GM19397 (cell line): ENCODE measurements at regions not wholly inside any gene's neighbourhood (a gene's known extent, or its start where the extent isn't known, plus 50 kb on each side); places are given as distances from the start of the nearest gene placed in this dataset.
A peak's percentile ranks its signal among the peaks of the same experiment; 100 is the strongest.

ENCODE experiments used
- ATAC-seq: cut with Tn5 transposase; IDR thresholded peaks from one replicate; pipeline ENCODE4 v1.9.1; 2021; ENCODE audit warnings: mild to moderate bottlenecking, moderate library complexity; ENCODE audit not compliant: unreplicated experiment

DNA sequence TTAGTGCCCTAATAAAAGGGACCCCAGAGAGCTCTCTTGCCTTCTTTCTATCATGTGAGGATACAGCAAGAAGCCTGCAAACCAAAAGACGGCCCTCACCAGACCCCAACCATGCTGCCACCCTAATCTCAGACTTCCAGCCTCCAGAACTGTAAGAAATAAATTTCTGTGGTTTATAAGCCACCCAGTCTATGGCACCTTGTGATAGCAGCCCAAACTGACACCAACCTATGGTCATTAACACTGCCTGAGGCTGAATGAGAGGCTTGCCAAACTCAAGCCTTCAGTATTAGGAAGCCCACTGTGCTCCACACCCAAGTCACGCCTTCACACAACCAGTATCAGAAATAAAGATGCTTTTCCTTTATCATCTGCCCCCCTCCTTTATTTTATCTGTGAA lies 127.3 kb upstream of the KLF3 start:
- no peak for ATAC-seq

DNA sequence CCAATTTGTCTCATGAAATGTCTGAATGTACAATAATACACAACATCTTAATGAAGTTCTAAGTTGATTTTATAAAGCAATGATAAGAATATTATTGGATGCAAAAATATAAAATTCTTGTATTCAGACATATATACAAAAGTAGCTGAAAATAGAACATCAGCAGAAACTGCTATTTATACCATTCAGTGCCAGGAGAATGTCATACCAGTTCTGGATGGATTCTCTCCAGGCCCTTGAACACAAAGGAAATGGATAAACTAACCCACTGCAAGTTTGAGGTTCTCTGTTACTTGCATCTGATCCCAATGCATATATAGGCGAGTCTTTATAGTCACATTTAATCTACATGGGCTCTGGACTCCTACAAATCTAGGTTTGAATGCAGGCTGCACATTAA lies 126.3 kb upstream of the KLF3 start:
- no peak for ATAC-seq

DNA sequence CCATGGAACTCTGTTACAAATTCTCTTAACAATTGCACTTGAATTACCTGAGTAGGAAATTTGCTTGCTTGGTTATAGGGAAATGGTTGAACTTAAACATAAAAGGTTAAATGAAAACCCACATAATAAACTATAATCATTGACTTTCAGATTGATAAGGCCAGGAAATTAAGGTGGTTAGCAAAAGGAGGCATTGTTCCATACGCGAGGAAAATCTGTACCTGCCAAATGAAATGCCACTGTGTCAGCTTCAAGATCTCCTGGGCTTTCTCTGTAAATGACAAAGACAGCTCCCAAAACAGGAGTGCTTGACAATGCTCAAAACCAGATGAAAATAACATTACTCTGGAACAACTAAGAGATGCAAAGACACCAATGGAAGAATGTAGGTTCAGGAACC lies 125.5 kb upstream of the KLF3 start:
- ATAC-seq, result no peak

DNA sequence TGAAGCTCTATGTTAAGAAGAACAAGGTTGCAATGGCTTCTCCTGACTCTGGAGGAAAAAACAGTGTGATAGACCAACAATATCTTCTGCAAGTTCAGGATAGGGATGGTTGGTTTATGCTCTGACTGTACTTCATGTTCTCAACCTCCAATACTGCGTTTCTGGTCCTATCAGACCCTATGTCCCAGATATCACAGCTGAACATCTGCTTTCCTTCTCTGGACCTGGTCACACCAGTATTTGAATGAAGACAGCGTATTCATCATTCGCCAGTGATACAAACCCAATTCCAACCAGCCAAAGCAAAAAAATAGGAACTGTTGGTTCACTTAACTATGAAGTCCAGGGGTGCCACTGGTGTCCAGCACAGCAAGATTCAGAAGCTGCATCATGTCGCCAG lies 124.5 kb upstream of the KLF3 start:
- no peak for ATAC-seq

DNA sequence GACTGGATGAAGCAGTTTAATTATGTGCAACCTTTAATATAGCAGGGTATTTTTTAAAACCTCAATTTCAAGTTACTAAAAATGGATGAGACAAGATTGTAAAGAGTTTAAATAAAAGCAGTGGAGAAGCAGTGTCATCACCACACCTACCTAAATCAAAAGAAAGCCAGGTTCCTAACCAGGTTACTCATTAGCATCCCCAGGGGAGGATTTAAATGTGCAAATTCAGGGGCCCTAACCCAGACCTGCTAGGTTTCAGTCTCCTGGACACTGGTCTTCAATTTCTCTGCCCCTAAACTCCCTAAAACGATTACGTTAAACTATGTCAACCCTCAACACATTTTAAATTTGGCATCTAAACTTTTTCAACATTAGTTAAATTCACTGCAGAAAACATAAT lies 116.9 kb upstream of the KLF3 start:
- ATAC-seq, result no peak

DNA sequence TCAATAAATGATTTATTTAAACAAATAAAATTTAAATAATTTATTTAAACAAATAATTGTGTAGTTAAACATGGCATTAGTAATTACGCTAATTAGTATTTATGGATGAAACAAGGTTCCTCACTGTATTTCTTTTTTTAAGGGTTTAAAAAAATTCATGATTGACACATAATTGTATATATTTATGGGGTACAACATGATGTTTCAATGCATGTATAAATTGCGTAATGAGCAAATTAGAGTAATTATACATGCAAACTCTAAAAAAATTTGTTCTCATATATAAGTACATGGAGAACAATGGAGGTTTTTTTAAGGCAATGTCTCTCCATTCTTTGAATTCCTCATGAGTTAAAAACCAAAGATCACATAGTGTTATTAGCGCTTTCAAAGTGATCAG lies 115.7 kb upstream of the KLF3 start:
- ATAC-seq, result no peak

DNA sequence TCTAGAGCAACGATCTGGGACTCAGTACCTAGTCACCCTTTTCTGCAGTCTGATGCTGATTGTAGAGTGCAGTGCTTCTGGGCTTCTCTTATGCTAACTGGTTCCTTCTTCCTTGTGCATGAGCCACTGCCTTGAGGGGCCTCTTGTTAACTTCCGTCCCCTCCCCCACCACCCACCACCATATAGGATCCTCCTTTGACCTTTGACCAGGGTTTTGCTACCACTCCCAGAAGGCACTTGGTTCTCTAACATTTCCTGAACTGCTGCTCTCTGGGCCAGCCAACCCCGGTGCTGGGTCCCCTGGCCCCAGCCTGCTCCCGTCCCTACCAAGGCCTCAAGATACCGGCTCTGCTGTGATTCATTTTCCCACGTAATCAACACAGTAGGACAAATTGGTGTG lies 104.6 kb upstream of the KLF3 start:
- no peak for ATAC-seq

DNA sequence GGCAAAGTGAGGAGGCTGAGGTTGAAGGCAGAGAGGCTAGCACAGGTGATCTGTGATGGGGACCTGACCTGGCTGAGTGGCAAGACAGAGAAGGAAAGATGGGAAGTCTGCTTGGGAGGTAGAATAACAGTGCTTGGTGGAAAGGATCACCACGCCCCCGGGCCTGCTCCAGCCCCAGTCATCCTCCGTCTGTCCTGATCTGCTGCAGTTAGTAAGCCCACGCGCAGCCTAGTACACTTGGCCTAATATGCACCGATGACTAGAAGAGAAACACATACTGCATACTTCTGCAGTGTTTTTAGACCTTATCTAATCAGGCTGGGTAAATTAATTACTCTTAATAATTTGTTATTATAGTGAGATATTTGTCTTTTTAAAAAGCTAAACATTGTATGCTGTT lies 103.7 kb upstream of the KLF3 start:
- ATAC-seq, result no peak

DNA sequence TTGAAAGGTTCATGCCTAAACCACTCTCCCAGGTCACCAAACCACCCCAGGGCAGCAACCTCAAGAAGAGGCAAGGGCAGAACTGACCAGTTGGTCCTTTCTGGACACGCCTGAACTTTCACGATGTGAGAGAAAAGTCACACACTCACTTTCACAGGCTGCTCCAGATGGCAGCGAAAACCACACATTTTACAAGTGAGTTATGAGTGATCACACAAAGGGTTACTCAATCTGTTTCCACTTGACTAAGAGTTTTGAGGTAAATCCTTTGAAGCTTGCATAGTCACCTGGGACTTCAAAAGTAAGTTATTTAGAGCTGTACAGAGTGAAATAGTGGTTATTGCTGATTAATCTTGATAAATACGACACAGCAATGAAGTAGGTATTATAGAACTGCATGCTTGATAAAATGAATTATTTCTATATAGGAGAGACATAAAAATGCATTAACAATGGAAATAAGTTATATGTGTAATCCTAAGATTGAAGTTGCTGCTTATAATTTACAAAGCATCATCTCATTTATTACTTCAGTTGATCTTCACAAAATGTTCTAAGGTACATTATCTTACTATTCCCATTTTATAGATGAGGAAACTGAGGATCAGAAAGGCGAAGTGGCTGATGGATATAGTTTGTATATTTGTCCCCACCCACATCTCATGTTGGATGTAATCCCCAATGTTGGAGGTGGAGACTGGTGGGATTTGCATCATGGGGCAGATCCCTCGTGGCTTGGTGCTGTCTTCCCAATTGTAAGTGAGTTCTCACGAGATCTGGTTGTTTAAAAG lies 103.0 kb upstream of the KLF3 start:
- ATAC-seq, result peak; percentile 78

DNA sequence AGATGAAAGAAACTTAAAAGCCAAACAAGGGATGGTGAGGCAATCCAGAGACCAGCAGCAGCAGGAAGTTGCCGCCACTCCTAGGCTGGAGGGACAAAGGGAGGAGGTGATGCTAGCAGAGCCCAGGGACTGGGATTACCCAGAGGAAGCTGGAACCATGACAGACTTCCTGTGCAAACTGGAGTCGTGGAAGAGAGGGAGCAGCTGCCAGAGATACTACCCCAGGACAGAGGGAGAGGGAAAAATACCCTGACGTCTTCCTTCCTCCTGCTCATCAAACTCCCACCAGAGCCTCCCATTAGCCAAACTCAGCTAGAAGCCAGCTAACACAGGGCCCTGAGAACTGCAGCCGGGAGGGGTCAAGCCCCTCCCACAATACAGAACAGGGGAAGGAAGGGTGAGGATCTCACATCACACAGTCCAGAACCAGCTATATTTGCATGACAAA lies 101.2 kb upstream of the KLF3 start:
- no peak for ATAC-seq

DNA sequence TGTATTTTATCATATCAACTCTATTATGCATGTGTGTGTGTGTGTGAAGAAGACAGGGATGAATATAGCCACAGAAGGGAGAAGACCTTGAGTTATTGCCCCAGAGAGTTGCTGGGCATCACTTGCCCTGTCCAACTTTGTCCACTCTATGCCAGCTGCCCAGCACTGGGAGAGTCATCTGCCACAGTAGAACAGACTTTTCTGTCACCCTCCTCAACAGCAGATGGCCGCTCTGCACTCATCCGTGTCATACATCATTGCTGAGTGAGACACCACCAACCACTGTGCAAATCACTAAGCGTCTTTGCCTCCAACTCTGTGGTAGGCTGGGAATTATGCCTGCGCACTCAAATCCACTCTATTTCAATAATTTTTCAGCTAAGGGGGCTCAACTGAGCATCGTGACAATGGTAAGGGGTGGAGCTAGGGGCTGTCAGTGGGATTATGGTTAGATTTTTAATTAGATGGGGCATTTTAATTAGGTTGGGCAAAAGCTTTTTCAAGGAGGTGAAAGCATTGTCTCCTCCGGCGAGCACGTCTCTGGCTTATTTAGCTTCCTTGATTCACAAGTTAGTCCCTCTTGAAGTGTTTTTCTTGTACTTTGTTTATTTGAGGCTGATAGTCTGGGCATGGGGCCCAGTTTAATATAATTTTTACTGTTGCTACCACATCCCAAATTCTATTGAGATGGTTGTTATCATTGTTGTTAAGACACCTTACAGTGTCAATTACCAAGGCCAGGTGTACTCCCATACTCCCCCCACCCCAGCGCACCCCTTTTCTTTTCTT lies 100.1 kb upstream of the KLF3 start:
- no peak for ATAC-seq

DNA sequence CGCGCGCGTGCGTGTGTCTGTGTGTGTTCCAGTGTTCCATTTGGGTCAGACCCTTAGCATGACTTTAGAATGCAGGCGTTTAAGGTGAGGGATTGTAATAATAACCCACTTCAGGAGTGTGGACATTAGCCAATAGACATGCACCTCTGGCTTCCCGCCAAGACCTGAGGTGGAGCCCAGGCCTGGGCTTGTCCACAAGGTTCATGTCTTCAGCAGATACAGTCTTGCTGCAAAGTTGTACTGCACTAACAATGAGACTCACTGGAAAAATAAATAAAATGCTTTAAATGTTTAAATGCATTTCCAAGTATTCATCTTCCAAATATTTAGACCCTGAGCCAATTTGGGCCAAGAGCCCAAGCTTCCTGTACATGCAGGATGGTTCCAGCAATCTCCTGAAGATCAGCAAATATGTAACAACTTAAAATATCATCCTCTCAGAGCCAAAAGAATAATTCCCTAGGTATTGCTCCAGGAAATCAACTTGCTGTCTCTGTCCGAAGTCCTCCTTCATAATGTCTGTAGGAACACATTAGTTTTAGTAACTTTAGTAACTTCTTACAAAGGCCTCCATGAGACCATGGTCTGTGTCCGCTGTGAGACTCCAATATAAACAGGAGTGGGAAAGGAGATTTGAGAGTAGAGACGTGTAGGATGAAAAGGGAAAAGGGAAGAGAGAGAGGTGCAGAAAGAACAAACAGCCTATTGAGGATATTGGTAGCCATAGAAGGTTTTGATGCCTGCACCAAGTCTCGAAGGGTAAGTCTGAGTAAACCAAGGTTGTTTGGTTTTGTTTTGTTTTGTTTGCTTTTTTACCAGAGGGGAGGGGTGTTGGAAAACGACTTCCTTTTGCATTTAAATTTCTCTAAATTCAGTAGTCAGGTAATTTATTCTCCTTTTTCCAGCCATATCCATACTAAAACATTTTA lies 98.5 kb upstream of the KLF3 start:
- ATAC-seq, result no peak

DNA sequence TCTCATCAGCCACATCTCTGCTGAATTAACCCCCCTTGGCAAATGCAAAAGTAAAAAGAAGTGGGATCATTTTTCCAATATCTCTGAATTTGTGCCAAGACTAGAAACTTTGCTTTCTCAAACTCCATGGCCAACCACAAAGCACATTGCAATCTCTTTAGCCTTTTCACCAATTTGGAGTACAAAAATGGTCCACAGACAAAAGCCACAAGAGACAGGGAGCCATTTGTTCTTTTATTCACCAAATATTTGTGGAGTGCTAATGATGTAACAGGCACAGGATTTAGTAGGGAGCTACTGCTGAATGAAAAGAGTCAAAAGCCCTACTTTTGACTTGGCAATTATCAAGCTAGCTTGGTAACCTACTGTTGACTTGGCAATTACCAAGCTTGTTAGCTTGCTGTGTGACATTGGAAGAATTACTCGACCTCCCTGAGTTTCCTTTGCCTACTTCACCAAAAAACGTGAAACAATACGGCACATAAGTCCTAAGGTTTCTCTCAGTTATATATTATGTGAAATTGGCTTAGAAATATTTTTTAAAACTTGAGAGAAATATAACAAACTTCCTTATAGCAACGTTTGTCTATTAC lies 97.1 kb upstream of the KLF3 start:
- ATAC-seq, result no peak

DNA sequence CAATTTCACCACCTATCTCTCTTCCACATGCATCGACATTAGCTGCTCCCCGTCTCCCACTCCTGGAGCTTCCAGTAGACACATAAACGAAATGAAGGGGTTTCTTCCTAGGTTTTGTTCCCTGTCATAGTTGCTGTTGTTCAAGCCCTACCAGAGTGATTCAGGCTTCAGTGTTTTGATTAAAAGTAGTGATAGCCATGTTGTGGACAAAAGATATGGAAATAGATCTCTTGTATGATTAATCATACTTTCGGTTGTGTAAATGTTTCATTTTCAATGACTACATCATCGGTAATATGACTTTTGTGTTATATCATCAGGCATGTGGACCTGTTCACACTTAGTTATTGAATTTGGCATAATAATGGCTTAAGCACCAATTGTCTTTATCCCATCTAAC lies 96.5 kb upstream of the KLF3 start:
- ATAC-seq, result no peak

DNA sequence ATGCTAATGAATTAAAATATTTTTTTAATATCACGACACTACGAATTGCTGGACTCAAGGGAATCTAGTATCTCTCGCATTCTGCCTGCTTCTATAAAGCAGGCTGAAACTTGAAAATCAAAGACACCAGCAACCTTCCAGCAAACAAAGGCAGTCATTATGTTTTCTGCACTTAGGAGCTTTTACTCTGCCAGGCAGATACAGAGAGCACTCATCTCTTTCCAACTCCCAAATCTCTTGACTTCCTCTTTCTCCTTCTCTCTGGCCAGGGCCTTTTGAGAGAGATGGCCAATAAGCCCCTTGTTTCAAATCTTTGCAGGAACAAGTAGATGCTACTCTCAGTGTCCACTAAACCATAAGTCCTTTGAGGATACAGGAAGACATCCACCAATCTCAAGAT lies 95.2 kb upstream of the KLF3 start:
- no peak for ATAC-seq

DNA sequence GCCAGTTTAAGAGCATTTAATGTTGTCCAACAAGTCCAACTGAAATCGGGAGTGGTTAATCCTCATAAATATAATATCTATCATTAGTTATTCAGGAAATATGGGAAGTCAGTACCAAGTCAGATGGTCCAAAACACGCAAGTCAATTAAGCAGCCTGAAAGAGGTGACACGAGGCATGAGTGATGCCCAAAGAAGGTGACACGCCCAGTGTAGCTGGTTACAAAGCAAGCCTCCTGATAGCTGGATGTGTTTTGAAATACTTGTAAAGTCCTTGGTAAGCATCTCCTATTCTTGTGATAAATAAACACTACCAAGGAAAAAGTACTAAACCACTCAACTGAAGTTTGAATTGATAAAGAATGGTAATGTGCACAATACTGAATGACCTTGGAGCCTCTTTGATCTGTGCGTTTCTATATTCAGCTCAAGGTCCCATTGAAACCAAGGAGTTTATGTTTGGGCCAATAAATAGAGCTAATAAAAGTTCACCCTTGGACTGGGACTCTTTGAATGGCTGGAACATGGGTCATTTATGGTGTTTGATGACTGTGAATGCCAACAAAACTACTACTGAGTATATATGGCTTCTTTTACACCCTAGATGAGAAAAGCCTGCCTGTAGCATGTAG lies 93.2 kb upstream of the KLF3 start:
- no peak for ATAC-seq

DNA sequence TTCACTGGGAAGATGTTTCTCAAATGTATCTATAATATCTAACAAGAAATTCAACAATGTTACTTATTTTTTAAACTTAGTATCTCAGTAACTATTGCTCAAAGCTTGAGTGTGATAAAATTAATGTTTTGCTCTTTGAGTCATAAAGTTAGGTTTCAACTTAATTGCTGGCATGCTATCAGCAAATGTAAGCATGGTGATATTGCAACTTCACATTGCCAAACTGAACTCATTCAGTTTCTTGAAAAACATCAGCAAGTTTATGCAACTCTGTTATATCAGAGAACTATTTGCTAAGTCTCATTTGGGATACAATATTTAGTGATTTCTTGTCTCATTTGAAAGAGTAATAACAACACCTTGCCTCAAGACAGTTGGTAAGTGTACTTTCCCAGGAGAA lies 91.2 kb upstream of the KLF3 start:
- no peak for ATAC-seq

DNA sequence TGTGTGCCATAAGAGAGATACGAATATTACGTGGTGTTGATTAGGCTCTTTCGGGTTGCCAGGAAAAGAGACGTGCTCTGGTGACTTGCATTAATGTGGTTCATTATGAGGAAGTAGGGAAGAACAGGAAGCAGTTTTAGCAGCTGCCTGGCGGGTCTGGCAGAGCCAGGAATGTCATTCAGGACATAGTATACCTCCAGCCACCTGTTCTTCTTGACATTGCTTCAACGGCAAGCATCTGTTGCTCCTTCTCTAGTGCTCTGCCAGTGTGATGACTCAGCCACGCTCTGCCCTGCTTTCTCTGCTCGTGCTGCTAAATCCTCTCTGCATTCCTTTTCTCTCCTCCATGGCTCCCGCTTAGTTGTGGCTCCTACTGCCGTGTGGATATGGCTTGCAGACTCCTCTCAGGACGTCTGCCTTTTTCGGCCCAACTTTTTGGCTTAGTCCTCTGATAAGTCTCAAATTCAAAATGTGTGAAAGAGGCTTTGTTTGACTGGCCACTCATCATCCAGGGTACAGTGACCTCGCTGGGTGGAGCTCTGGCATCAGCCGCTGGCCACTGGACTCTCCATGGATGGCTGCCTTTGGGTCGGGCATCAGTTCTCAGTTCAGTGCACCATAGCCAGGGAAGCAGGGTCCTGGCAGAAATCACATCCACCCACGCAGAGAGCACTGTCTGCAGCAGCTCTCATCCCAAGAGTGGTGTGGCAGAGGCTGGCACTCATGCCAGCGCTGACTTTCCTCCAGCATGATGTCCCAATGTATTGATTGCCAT lies 89.3 kb upstream of the KLF3 start:
- ATAC-seq, result no peak

DNA sequence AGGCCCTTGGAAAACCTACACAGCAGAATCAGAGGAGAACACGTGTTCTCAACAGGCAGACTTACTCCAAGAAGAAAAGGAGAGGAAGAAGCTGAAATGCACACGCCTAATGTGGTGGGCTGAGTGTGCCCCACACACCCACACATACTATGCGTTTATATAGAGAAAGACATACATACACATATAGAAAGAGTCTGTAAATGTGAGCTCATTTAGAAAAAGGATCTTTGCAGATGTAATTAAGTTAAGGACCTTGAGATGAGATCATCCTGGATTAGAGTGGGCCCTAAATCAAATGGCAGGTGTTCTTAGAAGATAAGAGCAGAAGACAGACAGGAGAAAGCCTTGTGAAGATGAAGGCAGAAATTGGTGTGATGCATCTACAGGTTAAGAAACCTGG lies 87.2 kb upstream of the KLF3 start:
- no peak for ATAC-seq

DNA sequence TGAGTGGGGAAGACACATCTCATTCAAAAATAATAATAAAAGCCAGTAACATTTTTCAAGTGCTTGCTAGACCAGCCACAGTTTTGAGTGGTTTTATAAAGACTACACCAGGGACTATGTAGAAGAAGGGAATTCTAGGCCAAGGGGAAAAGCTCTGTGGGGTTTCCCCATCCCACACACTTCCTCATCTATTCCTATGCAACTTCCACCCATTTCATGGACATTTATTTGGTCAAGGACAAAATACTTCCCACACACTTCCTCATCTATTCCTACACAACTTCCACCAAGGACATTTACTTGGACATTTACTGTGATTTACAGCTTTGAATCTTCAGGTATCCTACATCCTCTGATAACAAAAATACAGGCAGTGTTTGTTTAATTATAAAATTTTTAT lies 86.5 kb upstream of the KLF3 start:
- ATAC-seq, result no peak
